SK-N-SH treated with all-trans-retinoic acid at 6 μM for 48 hours (cell line): ENCODE measurements at regions not wholly inside any gene's neighbourhood (a gene's known extent, or its start where the extent isn't known, plus 50 kb on each side); places are given as distances from the start of the nearest gene placed in this dataset.

Source experiments
- ATAC-seq: fragments of 200-7000 bp; cut with Tn5 transposase; 3 replicates; pipeline ENCODE4 v1.9.1; 2020; ENCODE audit warnings: mild to moderate bottlenecking, moderate library complexity
- ARNTL ChIP-seq: fragments of 450-650 bp; formaldehyde crosslinking; IDR thresholded peaks from 2 replicates; pipeline ENCODE4 v1.5.0; 2020; ENCODE audit warnings: low read depth, mild to moderate bottlenecking, moderate library complexity, borderline replicate concordance
- BACH2 ChIP-seq: fragments of 250-450 bp; sonication (Bioruptor Pico); IDR thresholded peaks from 2 replicates; pipeline ENCODE4 v1.9.0; 2021; ENCODE audit warnings: mild to moderate bottlenecking, borderline replicate concordance
- CSDC2 ChIP-seq: fragments of 250-450 bp; sonication (Bioruptor Pico); IDR thresholded peaks from 2 replicates; pipeline ENCODE4 v1.5.0; 2020; ENCODE audit warnings: mild to moderate bottlenecking, moderate library complexity
- ESRRG ChIP-seq: fragments of 250-450 bp; sonication (Bioruptor Pico); IDR thresholded peaks from 2 replicates; pipeline ENCODE4 v1.6.1; 2021; ENCODE audit warnings: mild to moderate bottlenecking
- ISL1 ChIP-seq: fragments of 250-450 bp; sonication (Bioruptor Pico); IDR thresholded peaks from 2 replicates; pipeline ENCODE4 v2.1.2; 2022; ENCODE audit warnings: mild to moderate bottlenecking, moderate library complexity
- OSR1 ChIP-seq: fragments of 250-450 bp; sonication (Bioruptor Pico); IDR thresholded peaks from 2 replicates; pipeline ENCODE4 v1.8.0; 2022; ENCODE audit warnings: moderate library complexity, mild to moderate bottlenecking, inconsistent platforms
- PPARA ChIP-seq: fragments of 250-450 bp; sonication (Bioruptor Pico); IDR thresholded peaks from 2 replicates; pipeline ENCODE4 v1.5.0; 2020; ENCODE audit warnings: mild to moderate bottlenecking, borderline replicate concordance
- RARB ChIP-seq: fragments of 250-450 bp; sonication (Bioruptor Pico); IDR thresholded peaks from 2 replicates; pipeline ENCODE4 v1.8.0; 2021; ENCODE audit warnings: mild to moderate bottlenecking, moderate library complexity
- SNAI2 ChIP-seq: fragments of 250-450 bp; sonication (Bioruptor Pico); IDR thresholded peaks from 2 replicates; pipeline ENCODE4 v1.5.0; 2020; ENCODE audit warnings: mild to moderate bottlenecking, moderate library complexity
- TCF4 ChIP-seq: fragments of 250-450 bp; sonication (Bioruptor Pico); IDR thresholded peaks from 2 replicates; pipeline ENCODE4 v1.8.0; 2021; ENCODE audit warnings: mild to moderate bottlenecking, moderate library complexity, borderline replicate concordance
- TOX ChIP-seq: fragments of 250-450 bp; sonication (Bioruptor Pico); IDR thresholded peaks from 2 replicates; pipeline ENCODE4 v1.8.0; 2021; ENCODE audit warnings: mild to moderate bottlenecking, moderate library complexity, borderline replicate concordance
- ZC3H10 ChIP-seq: fragments of 250-450 bp; sonication (Bioruptor Pico); IDR thresholded peaks from 2 replicates; pipeline ENCODE4 v1.5.1; 2021; ENCODE audit warnings: mild to moderate bottlenecking, moderate library complexity
- ZFP3 ChIP-seq: fragments of 250-450 bp; sonication (Bioruptor Pico); IDR thresholded peaks from 2 replicates; pipeline ENCODE4 v1.5.0; 2020; ENCODE audit warnings: mild to moderate bottlenecking, moderate library complexity
- ZFP30 ChIP-seq: fragments of 450-650 bp; formaldehyde crosslinking; IDR thresholded peaks from 2 replicates; pipeline ENCODE4 v1.5.0; 2022; ENCODE audit warnings: mild to moderate bottlenecking, moderate library complexity
- ZNF8 ChIP-seq: fragments of 450-650 bp; formaldehyde crosslinking; IDR thresholded peaks from 2 replicates; pipeline ENCODE4 v1.5.0; 2020; ENCODE audit warnings: mild to moderate bottlenecking, moderate library complexity
- TF ChIP-seq, protein P1 (sequence below): fragments of 250-450 bp; sonication (Bioruptor Pico); IDR thresholded peaks from 2 replicates; pipeline ENCODE4 v1.5.1; 2021; ENCODE audit warnings: mild to moderate bottlenecking, moderate library complexity
- TF ChIP-seq, protein P2 (sequence below): fragments of 250-450 bp; sonication (Bioruptor Pico); IDR thresholded peaks from 2 replicates; pipeline ENCODE4 v1.5.1; 2020; ENCODE audit warnings: low read depth, mild to moderate bottlenecking, moderate library complexity
- TF ChIP-seq, protein P3 (sequence below): fragments of 250-450 bp; sonication (Bioruptor Pico); IDR thresholded peaks from 2 replicates; pipeline ENCODE4 v1.8.0; 2021; ENCODE audit warnings: low read depth, mild to moderate bottlenecking, moderate library complexity, borderline replicate concordance
- TF ChIP-seq, protein P4 (sequence below): fragments of 250-450 bp; sonication (Bioruptor Pico); IDR thresholded peaks from 2 replicates; pipeline ENCODE4 v1.8.0; 2020; ENCODE audit warnings: mild to moderate bottlenecking, moderate library complexity, borderline replicate concordance

DNA sequence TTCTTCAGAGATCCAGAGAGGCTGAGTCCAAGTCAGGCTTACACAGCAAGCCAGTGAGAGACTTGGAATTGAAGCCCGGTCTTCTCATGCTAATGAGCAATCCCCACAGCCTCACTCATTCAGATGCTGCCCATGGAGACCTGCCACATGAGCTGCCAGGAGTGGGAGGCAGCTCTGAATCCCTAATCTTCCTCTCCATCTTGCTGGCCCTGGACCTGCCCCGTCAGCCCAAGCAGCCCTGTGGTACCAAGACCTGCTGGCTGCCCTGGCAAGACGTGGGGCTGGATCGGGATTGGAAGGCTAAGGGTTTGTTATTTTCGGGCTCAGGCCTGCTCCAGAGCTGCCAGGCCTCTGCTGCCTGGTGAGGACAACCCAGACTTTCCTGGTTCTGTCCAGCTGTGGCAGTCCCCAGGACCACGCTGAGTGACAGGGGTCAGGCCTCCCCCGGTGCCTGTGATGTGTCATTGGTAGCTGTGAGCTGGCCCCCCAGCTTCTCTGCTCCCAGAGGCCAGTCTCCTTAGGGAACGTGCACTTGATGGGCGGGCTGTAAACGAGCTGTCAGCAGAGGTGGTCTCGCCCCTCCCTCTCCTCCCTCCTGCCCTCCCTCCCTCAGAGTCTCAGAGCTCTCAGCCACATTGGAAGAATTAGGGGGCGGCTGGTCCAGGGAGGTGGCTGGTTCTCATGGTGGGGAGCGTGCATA is 135.0 kb downstream of the FOXD2 start:
- no peak for ATAC-seq
- TF ChIP-seq TCF4 (CRISPR knock-in tag), result no peak
- TF ChIP-seq ZC3H10, result no peak
- no peak for TF ChIP-seq BACH2 (CRISPR knock-in tag)
- TF ChIP-seq, protein P1, sequence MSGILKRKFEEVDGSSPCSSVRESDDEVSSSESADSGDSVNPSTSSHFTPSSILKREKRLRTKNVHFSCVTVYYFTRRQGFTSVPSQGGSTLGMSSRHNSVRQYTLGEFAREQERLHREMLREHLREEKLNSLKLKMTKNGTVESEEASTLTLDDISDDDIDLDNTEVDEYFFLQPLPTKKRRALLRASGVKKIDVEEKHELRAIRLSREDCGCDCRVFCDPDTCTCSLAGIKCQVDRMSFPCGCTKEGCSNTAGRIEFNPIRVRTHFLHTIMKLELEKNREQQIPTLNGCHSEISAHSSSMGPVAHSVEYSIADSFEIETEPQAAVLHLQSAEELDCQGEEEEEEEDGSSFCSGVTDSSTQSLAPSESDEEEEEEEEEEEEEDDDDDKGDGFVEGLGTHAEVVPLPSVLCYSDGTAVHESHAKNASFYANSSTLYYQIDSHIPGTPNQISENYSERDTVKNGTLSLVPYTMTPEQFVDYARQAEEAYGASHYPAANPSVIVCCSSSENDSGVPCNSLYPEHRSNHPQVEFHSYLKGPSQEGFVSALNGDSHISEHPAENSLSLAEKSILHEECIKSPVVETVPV (CRISPR knock-in tag), result no peak
- no peak for TF ChIP-seq ZNF8 (CRISPR knock-in tag)
- TF ChIP-seq CSDC2, result no peak
- TF ChIP-seq, protein P2, sequence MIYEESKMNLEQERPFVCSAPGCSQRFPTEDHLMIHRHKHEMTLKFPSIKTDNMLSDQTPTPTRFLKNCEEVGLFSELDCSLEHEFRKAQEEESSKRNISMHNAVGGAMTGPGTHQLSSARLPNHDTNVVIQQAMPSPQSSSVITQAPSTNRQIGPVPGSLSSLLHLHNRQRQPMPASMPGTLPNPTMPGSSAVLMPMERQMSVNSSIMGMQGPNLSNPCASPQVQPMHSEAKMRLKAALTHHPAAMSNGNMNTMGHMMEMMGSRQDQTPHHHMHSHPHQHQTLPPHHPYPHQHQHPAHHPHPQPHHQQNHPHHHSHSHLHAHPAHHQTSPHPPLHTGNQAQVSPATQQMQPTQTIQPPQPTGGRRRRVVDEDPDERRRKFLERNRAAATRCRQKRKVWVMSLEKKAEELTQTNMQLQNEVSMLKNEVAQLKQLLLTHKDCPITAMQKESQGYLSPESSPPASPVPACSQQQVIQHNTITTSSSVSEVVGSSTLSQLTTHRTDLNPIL, result no peak
- TF ChIP-seq OSR1 (CRISPR knock-in tag), result no peak
- TF ChIP-seq RARB (CRISPR knock-in tag), result no peak
- TF ChIP-seq ZFP30 (CRISPR knock-in tag), result no peak
- TF ChIP-seq, protein P3, sequence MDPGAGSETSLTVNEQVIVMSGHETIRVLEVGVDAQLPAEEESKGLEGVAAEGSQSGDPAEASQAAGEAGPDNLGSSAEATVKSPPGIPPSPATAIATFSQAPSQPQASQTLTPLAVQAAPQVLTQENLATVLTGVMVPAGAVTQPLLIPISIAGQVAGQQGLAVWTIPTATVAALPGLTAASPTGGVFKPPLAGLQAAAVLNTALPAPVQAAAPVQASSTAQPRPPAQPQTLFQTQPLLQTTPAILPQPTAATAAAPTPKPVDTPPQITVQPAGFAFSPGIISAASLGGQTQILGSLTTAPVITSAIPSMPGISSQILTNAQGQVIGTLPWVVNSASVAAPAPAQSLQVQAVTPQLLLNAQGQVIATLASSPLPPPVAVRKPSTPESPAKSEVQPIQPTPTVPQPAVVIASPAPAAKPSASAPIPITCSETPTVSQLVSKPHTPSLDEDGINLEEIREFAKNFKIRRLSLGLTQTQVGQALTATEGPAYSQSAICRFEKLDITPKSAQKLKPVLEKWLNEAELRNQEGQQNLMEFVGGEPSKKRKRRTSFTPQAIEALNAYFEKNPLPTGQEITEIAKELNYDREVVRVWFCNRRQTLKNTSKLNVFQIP (CRISPR knock-in tag), result no peak
- no peak for TF ChIP-seq ISL1
- TF ChIP-seq ZFP3 (CRISPR knock-in tag), result no peak

DNA sequence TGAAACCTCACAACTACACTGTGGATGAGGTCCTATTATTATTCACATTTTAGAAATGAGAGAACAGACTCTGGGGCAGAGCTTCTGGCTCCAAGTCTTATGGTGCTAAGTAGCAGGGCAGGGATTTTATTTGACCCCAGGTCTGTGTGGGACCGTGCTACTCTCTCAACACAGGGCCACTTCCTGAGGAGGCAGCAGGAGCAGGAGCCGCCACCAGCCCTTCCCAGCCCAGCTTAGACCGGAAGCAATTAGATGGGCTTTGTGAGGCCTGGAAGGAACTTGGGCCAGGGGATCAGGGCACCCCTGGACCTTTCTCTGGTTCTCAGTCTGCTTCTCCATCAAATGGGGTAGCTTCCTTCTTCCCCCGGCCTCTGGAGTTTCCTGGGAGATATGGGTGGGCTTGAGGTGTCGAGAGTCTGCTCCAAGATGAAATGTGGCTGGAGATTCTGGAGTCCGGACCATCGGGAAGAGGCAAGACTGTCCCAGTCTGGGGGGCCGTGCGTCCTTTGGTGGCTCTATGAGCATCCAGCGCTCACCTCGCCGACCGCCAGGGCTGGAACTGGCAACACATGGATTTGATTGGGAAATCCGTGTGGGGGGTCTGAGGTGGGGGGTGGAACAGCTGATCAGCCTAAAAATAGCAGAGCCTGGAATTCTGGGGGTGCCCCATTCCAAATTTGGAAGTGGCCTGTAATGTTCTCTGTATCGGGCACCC is 136.8 kb downstream of the FOXD2 start:
- no peak for TF ChIP-seq ZNF8 (CRISPR knock-in tag)
- TF ChIP-seq, all 23 proteins: peak for 0
- no peak for ATAC-seq

DNA sequence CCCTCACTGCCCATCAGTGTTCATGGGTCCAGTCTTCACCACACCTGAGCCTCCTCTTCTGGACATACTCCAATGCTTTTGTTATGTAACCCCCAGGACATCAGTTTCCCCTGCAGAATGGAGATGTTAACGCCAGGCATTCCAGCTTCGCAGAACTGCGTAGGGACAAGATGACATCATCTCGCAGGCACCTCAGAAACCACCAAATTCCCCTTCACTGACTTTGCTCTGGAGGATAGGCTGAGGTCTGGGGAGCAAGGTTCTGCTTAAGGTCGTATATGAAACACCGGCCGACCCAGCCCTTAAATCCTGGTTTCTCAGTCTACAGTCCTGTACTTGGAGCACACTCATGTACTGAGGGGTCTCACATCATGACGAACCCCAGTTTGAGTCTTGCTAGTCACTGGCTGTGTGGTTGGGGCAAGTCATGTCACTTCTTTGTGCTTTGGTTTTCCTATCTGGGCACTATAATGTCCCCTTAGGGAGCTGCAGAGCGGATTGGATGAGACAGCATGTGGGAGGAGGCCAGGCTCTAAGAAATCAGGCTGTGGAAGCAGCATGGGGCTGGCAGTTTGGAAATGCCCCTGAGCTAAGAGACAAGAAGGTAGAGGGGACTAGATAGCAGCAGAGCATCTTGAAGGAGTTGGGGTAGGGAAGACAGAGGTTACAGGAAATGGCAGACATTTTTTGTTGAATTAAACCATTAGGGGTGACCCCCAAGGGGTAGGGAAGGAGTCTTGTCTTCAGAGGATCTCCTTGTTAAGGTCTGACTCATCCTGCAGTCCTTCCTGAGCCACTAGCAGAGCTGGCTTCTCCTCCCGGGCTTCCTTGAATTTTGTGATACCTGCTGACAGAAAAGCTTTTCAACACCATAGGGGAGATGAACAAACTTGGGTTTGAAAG is 138.3 kb downstream of the FOXD2 start:
- peak; percentile 39; the same call in 2 of the 3 replicates for ATAC-seq
- no peak for TF ChIP-seq ZNF8 (CRISPR knock-in tag)
- TF ChIP-seq, protein P2, result no peak
- no peak for TF ChIP-seq ESRRG (CRISPR knock-in tag)
- TF ChIP-seq PPARA (CRISPR knock-in tag), result no peak
- no peak for TF ChIP-seq RARB (CRISPR knock-in tag)
- TF ChIP-seq, protein P4, sequence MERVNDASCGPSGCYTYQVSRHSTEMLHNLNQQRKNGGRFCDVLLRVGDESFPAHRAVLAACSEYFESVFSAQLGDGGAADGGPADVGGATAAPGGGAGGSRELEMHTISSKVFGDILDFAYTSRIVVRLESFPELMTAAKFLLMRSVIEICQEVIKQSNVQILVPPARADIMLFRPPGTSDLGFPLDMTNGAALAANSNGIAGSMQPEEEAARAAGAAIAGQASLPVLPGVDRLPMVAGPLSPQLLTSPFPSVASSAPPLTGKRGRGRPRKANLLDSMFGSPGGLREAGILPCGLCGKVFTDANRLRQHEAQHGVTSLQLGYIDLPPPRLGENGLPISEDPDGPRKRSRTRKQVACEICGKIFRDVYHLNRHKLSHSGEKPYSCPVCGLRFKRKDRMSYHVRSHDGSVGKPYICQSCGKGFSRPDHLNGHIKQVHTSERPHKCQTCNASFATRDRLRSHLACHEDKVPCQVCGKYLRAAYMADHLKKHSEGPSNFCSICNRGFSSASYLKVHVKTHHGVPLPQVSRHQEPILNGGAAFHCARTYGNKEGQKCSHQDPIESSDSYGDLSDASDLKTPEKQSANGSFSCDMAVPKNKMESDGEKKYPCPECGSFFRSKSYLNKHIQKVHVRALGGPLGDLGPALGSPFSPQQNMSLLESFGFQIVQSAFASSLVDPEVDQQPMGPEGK (CRISPR knock-in tag), result no peak
- no peak for TF ChIP-seq TCF4 (CRISPR knock-in tag)
- TF ChIP-seq ARNTL (CRISPR knock-in tag), result no peak
- TF ChIP-seq ZFP30 (CRISPR knock-in tag), result no peak
- TF ChIP-seq TOX, result no peak
- TF ChIP-seq ZFP3 (CRISPR knock-in tag), result no peak
- TF ChIP-seq SNAI2 (CRISPR knock-in tag), result no peak
